ENCODE measurements at regions not wholly inside any gene's neighbourhood (a gene's known extent, or its start where the extent isn't known, plus 50 kb on each side); places are given as distances from the start of the nearest gene placed in this dataset.

DNA sequence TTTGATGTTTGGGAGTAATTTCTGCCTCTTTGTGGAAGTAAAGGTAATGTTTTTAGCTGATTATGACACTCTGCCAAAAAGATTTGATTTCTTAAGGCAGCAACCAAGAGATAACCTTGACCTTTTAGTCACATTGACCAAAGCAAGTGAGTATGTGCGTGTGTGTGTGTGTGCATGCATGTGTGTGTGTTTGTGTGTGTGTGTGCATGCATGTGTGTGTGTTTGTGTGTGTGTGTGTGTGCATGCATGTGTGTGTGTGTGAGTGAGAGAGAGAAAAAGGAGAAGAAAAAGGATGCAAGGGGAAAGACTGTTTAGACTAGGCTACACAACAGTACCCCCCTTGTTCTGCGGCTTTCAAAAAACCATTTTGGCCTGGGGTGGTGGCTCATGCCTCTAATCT, 88.1 kb upstream of the NPVF start:
- no peak for DNase-seq

DNA sequence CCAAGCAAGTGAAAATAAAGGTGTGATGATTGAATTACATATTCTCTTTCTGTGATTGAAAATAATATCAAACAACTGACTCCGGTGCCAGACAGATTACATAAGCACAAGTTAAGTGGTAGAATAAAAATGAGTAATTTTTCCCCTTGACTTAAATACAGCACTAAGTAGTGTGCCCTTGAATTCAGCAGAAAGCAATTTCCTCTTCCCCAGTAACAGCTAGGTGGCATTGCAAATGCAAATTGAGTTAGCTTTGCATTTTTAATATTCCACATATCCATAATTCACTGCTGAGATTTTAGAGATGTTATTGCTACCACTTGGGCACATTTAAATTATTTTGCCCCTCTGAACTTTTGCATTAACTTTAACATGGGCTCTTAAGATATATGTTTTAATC, 89.8 kb upstream of the NPVF start:
- no peak for DNase-seq

DNA sequence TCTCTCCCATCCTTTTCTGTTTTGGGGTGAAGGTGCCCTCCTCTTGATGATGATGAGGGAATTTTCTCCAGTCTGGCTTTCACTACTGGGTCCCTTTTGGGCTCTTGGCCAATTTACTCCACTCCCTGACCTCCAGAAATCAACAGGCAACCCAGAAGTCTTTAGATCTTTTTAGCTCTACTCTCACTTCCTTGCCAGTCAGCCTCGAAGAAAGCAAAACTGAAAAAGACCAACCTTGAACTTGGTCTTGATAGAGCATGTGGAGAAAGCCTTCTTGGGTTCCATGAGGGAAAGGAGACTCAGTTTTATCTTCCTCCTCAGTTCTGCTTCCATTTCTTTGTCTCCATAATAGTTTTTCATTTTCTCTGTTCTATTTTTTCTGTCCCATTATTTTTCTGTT, 91.4 kb upstream of the NPVF start:
- DNase-seq: no peak

GRCh38 chr7:25320791-25321190, 92.5 kb upstream of the NPVF start:
- no peak for DNase-seq

GRCh38 chr7:25321424-25321823, 93.1 kb upstream of the NPVF start:
- no peak for DNase-seq

DNA sequence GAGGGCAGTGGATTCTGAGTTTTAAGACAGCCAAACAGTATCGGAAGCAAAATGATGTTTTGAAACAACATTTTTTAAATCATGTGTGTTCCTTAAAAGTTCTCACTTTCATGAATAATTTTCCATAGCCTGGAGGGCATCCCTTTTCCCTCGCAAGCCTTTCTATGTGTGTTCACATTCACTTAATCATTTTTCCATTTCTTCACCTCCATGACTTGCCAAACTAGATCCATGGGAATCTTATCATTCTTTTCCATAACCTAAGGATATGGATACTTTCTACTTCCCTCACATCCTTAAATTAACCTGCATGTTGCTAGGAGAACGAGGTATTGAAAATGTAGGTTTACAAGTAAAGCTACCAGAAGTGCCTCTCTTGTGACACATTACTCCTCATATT, 94.2 kb upstream of the NPVF start:
- no peak for DNase-seq

GRCh38 chr7:25325186-25325757, 97.0 kb upstream of the NPVF start:
- DNase-seq: no peak

GRCh38 chr7:25326501-25327156, 98.3 kb upstream of the NPVF start:
- no peak for DNase-seq

- no peak for DNase-seq
These were observed 101.5 kb upstream of the NPVF start for GRCh38 chr7:25329815-25330214.

- no peak for DNase-seq
These were observed 105.1 kb upstream of the NPVF start for GRCh38 chr7:25333296-25333928.

GRCh38 chr7:25347360-25348066, 119.2 kb upstream of the NPVF start:
- DNase-seq: no peak

GRCh38 chr7:25348104-25348503, 119.8 kb upstream of the NPVF start:
- DNase-seq: no peak

DNA sequence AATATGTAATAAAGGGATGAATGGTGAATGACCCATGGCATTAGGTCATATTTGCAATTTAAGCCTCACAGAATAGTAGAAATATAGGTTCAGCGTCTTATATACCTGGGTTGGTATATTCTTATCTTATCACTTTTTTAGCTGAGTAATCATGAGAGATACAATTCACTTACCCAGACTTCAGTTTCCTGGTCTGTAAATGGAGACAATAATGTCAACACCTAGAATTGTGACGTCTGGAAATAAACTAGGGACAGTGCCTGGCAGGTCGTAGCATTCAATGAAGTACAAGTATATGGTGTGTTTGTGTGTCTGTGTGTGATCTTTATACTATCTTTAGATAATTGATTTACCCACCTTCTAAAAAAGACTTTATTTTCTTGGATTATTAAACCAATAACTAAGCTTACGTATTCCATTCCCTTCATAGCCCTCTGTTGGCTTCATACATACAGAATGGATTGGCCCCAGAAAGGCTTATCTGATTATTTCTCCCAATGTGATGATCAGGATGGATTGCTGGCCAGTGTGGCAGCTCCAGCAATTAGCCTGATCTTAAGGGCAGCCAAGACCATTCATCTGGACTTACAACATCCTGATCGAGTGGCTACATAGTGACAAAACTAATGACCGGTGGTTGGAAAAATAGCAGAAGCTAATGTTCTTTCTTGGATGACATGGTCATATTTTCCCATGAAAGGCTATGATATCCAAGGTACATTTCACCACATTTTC, 121.2 kb upstream of the NPVF start:
- DNase-seq: no peak

DNA sequence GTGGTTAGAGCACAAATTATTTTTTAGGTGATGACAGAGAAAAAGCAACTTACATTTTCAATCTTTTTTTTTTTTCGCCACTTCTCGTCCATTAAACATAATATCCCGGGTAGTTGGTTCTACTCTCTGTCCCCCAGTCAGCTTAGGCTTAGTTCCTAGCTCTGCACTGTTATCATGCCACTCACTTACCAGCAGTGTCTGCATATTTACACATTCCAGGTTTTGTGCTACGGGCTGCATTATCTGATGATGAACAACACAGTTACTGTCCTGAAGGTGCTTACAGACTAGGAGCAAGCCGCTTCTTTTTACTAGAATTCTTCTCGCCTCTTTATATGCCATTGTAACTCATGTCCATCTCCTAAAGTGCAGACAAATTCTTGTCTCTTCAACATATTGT, 121.8 kb upstream of the NPVF start:
- DNase-seq: no peak

DNA sequence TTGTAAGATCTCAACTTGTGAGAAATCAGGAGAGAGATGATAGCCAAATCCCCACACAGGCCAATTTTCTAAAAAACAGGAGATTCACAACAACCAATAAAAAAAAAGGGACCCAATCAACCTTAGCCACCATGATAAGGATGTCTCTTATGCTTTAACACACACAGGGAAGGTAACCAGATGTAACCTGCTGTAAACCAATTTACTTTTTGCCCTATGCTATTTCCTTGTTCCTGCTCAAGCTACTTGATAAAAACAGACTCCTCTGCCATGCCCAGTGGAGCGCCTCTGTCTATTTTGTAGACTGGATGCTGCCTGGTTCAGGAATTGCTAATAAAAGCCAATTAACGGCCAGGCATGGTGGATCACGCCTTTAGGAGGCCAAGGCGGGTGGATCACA, 123.5 kb upstream of the NPVF start:
- no peak for DNase-seq

DNA sequence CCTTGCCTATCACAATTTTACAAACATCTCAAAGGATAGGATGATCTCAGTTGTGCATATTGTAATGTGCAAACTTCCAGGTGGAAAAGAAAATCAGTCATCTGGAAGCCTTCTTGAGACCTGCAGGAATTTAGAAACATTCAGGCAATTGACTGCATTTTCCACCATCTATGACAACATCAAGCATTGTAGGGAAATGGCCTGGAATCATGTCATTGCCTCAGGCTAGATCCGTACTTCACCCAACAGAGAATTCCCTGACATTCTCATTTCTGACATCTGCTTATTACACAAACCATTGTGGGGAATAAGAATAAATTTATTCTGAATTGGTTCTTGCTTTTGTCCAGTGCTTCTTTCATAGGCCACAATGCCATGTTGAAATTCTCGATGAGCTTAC, 124.9 kb upstream of the NPVF start:
- DNase-seq: no peak

DNA sequence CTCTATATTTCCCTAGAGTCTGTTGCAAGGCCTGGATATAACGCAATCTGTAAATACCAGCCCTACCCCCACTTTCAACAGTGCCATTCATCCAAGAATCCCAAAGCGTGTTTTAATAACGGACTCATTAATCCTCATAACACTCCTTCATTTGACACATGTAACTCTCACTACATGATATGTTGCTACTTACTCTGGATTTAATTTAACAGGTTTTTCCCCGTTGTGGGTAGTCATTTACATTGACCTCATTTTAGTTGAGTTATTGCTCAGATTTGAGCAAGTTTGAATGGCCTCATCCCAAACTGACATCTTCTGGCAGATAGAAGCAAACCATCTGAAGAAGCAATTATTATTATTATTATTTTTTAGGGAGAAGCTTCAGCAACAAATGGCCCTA, 125.4 kb upstream of the NPVF start:
- no peak for DNase-seq

- no peak for DNase-seq
These were observed 128.4 kb upstream of the NPVF start for GRCh38 chr7:25356534-25357151.

DNA sequence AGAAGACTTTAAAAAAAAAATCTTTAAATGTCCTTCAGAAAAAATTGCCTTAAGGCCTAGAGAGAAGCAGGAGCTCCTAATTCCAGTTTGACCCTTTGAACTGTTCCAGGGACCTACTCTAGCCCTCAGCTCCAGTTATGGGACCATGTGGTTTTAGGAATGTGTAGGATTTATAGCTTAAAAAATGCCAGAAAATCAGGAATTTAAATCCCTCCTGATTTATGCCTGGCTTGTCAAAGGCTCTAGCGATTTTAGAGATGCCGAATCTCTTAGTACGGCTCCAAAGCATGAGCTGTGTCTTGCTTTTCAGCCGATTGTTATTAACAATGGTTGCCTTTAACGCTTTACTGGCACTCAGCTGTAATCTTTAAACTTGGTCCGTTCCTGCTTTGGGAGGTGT, 130.6 kb upstream of the NPVF start:
- no peak for DNase-seq

- DNase-seq: peak; percentile 84
These were observed 131.3 kb upstream of the NPVF start for GRCh38 chr7:25359471-25360059.

DNA sequence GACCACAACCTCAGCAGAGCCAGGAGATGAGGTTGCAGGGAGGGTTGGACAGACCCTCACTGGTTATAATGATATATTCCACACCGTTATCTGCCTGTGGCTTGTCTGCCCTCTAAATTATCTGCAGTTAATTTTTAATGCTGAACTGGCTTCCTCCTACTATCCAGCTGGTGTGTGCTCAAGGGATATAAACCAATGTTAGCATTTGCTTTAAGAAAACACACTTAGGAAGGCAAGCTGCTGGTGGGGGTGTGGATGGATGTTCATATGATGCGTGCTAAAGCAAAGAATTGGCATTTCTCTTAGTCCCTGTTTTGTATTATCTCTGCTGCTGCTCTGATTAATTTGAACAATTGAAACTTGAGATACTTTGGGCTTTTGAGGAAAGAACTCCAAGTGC, 132.2 kb upstream of the NPVF start:
- peak; percentile 52 for DNase-seq

DNA sequence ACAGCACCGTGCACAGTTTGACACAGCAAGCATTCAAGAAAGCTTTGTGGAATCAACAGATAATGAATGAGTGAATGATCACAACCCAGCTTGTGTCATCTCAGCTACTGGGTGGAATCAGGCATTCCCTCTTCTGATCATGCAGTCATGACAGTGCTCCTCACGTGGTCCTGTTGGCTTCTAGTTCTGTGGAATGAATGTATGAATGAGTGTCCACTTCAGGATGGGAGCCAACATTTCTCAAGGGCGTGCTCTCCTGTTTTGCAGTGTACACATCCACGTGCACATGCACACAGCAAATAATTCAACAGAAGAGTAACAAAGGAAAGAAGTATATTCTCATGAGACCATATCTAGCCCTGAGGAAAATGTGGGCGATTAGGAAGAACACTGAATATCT, 133.1 kb upstream of the NPVF start:
- no peak for DNase-seq

- DNase-seq: no peak
These were observed 133.6 kb upstream of the NPVF start for GRCh38 chr7:25361863-25362262.

Measured in NCI-H345 (cell line).